HG03342 (cell line): ENCODE measurements at regions not wholly inside any gene's neighbourhood (a gene's known extent, or its start where the extent isn't known, plus 50 kb on each side); places are given as distances from the start of the nearest gene placed in this dataset.

Experiments used
- ATAC-seq: cut with Tn5 transposase; IDR thresholded peaks from one replicate; pipeline ENCODE4 v1.9.1; 2021; ENCODE audit warnings: mild to moderate bottlenecking, moderate library complexity; ENCODE audit not compliant: unreplicated experiment

GRCh38 chr1:214923278-214923915, 159.1 kb upstream of the KCNK2 start:
- no peak for ATAC-seq

GRCh38 chr1:214927796-214928195, 154.7 kb upstream of the KCNK2 start:
- no peak for ATAC-seq

GRCh38 chr1:214928574-214928973, 154.0 kb upstream of the KCNK2 start:
- no peak for ATAC-seq

- no peak for ATAC-seq
Measured at GRCh38 chr1:214933375-214933774, 149.2 kb upstream of the KCNK2 start.

GRCh38 chr1:214934045-214934444, 148.5 kb upstream of the KCNK2 start:
- no peak for ATAC-seq

GRCh38 chr1:214935258-214935657, 147.3 kb upstream of the KCNK2 start:
- no peak for ATAC-seq

- ATAC-seq: no peak
Measured at GRCh38 chr1:214939180-214939579, 143.4 kb upstream of the KCNK2 start.

GRCh38 chr1:214941061-214941460, 141.5 kb upstream of the KCNK2 start:
- no peak for ATAC-seq

- ATAC-seq: no peak
Measured at GRCh38 chr1:214943054-214943453, 139.5 kb upstream of the KCNK2 start.

GRCh38 chr1:214946615-214947014, 135.9 kb upstream of the KCNK2 start:
- no peak for ATAC-seq

GRCh38 chr1:214952648-214953047, 129.9 kb upstream of the KCNK2 start:
- ATAC-seq: no peak

- no peak for ATAC-seq
Measured at GRCh38 chr1:214953901-214954616, 128.5 kb upstream of the KCNK2 start.

- ATAC-seq: no peak
Measured at GRCh38 chr1:214954617-214954949, 128.0 kb upstream of the KCNK2 start.

GRCh38 chr1:214957330-214958137, 125.0 kb upstream of the KCNK2 start:
- ATAC-seq: no peak

GRCh38 chr1:214958486-214958885, 124.1 kb upstream of the KCNK2 start:
- ATAC-seq: no peak

- no peak for ATAC-seq
Measured at GRCh38 chr1:214966346-214966745, 116.2 kb upstream of the KCNK2 start.

GRCh38 chr1:214967865-214968575, 114.5 kb upstream of the KCNK2 start:
- no peak for ATAC-seq

- no peak for ATAC-seq
Measured at GRCh38 chr1:214970016-214970415, 112.5 kb upstream of the KCNK2 start.

GRCh38 chr1:214971071-214971470, 111.5 kb upstream of the KCNK2 start:
- ATAC-seq: no peak

GRCh38 chr1:214974002-214974401, 108.5 kb upstream of the KCNK2 start:
- no peak for ATAC-seq

- ATAC-seq: no peak
Measured at GRCh38 chr1:214976665-214977064, 105.9 kb upstream of the KCNK2 start.
